Activated T-helper 2 cell treated with anti-CD3 and anti-CD28 coated beads, Interferon-gamma antibody, Interleukin-2, Interleukin-4, amounts not matched to agents 10 μg/mL and 5 μg/mL and 100 μg/mL, durations not matched to agents 14 hours and 24 hours and 36 hours (primary cell): ENCODE measurements at regions not wholly inside any gene's neighbourhood (a gene's known extent, or its start where the extent isn't known, plus 50 kb on each side); places are given as distances from the start of the nearest gene placed in this dataset.

Experiments used
- DNase-seq: peaks from one replicate; pipeline ENCODE4 v3.0.0; 2021; ENCODE audit warnings: low spot score
- H3K27ac Mint-ChIP-seq: one replicate; pipeline ENCODE4 v1.8.0; 2021; ENCODE audit warnings: mixed read lengths
- H3K27me3 Mint-ChIP-seq: one replicate; pipeline ENCODE4 v1.8.0; 2021; ENCODE audit warnings: low read depth, mixed read lengths
- H3K36me3 Mint-ChIP-seq: one replicate; pipeline ENCODE4 v1.8.0; 2021; ENCODE audit warnings: low read depth, mixed read lengths
- H3K4me1 Mint-ChIP-seq: one replicate; pipeline ENCODE4 v1.8.0; 2021; ENCODE audit warnings: low read depth, mixed read lengths
- H3K4me3 Mint-ChIP-seq: one replicate; pipeline ENCODE4 v1.8.0; 2021; ENCODE audit warnings: low read depth, mild to moderate bottlenecking, moderate library complexity, mixed read lengths
- H3K9me3 Mint-ChIP-seq: one replicate; pipeline ENCODE4 v1.8.0; 2021; ENCODE audit warnings: mixed read lengths
- intact Hi-C: fragments of 100-400 bp; cut with micrococcal nuclease; formaldehyde crosslinking; loops from one replicate; pipeline ENCODE4 v1.15.1; 2023

GRCh38 chr5:106324356-106324755 lies 1346.4 kb downstream of the EFNA5 start:
- Mint-ChIP-seq H3K27me3 (no peaks in the 10 kb centered on the region), H3K27ac (no peak overlapping the region), H3K4me1 (no peaks in the 10 kb centered on the region), H3K4me3 (no peak overlapping the region), H3K9me3 (peaks cover 11% of the 10 kb centered on the region), H3K36me3 (no peaks in the 10 kb centered on the region)
- intact Hi-C loops = no loop called here
- DNase-seq = no peak

- H3K36me3 Mint-ChIP-seq = no peaks in the 10 kb centered on the region
- no peaks in the 10 kb centered on the region for H3K27me3 Mint-ChIP-seq
- no peak overlapping the region for H3K27ac Mint-ChIP-seq
- no peak for DNase-seq
- H3K4me3 Mint-ChIP-seq = no peak overlapping the region
- H3K4me1 Mint-ChIP-seq = no peaks in the 10 kb centered on the region
- intact Hi-C loops = no loop called here
- H3K9me3 Mint-ChIP-seq = peaks cover 12% of the 10 kb centered on the region
Observed at GRCh38 chr5:106321242-106321641, 1349.5 kb downstream of the EFNA5 start.

GRCh38 chr5:106314221-106314824 lies 1356.4 kb downstream of the EFNA5 start:
- Mint-ChIP-seq H3K36me3 (no peaks in the 10 kb centered on the region), H3K9me3 (peaks cover 15% of the 10 kb centered on the region), H3K4me3 (no peak overlapping the region), H3K27me3 (no peaks in the 10 kb centered on the region), H3K27ac (no peak overlapping the region), H3K4me1 (no peaks in the 10 kb centered on the region)
- DNase-seq = no peak
- intact Hi-C loops = no loop called here

GRCh38 chr5:106312360-106312759 lies 1358.4 kb downstream of the EFNA5 start:
- Mint-ChIP-seq H3K4me1 (no peaks in the 10 kb centered on the region), H3K9me3 (peaks cover 9% of the 10 kb centered on the region)
- intact Hi-C loops = no loop called here

DNA sequence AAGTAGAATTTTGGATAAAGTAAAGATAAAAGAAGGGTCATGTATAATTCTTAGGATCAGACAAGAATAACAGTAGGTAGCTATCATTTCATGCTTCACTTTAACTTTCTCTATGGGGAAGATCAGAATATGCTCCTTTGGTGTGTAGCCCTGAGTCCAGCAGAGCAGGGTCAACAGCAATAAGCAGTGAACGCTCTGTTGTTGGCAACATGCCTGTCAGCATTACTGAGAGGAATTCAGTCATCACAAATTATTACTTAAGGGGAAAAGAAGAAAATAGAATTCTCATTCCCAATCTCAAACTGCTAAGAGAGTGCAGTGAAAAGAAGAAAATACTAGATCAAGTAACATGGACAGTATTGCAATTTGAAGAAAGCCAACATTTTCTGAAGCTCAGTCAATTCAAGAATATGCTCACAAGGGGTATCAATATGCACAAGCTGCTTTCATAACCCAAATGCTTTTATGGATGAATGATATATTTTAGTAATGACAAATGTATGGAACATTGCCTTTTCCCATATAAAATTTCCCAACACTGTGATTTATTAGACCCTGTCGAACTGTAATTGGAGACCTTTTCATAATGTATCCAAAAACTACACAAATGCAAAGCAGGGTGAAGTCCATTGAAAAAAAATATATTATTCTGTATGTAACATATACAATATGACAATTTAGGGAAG lies 1359.4 kb downstream of the EFNA5 start:
- DNase-seq = no peak
- H3K4me3 Mint-ChIP-seq = no peak overlapping the region
- no peak overlapping the region for H3K27ac Mint-ChIP-seq
- no peaks in the 10 kb centered on the region for H3K36me3 Mint-ChIP-seq
- intact Hi-C loops = no loop called here
- no peaks in the 10 kb centered on the region for H3K4me1 Mint-ChIP-seq
- H3K27me3 Mint-ChIP-seq = no peaks in the 10 kb centered on the region
- H3K9me3 Mint-ChIP-seq = peaks cover 6% of the 10 kb centered on the region

More at GRCh38 chr5:106312360-106312759, 1358.4 kb downstream of the EFNA5 start:
- Mint-ChIP-seq H3K27ac (no peak overlapping the region), H3K4me3 (no peak overlapping the region), H3K27me3 (no peaks in the 10 kb centered on the region), H3K36me3 (no peaks in the 10 kb centered on the region)
- no peak for DNase-seq

GRCh38 chr5:106307265-106307664 lies 1363.5 kb downstream of the EFNA5 start:
- Mint-ChIP-seq H3K4me3 (no peak overlapping the region), H3K27me3 (no peaks in the 10 kb centered on the region), H3K36me3 (no peaks in the 10 kb centered on the region), H3K27ac (no peak overlapping the region), H3K4me1 (no peaks in the 10 kb centered on the region), H3K9me3 (peaks cover 6% of the 10 kb centered on the region)
- intact Hi-C loops = no loop called here
- DNase-seq = no peak

DNA sequence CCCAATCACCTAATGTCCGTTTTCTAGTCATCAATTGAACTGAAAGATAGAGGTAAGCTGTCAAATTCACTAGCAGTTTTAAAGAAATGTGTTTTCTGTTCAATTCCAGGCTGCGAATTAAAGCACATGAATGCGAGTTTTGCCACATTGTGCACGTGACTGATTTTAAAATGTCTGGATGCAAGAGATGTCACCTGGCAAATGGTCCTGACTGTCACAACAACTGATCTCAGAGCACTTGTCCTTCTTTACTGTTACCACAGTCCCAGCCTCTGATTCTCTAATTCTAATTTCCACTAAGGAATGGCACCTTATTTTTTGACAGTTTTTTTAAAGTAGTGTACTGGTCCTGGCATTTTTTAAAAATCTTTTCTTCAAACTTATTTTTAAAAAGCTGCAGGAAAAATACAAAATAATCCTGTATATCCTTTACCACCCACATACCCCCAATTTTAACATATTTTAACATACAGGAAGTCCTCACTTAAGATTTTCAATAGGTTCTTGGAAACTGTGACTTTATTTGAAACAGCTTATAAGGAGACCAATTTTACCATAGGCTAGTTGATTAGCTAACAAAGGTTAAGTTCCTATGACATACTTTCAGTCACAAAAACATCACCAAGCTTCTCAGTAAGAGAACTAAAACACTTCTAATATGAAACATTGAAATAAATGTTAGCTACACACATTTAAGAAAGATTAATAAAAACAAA lies 1364.3 kb downstream of the EFNA5 start:
- Mint-ChIP-seq H3K36me3 (no peaks in the 10 kb centered on the region), H3K4me3 (no peak overlapping the region), H3K27ac (no peak overlapping the region), H3K4me1 (no peaks in the 10 kb centered on the region), H3K27me3 (no peaks in the 10 kb centered on the region), H3K9me3 (peaks cover 6% of the 10 kb centered on the region)
- no peak for DNase-seq
- intact Hi-C loops = no loop called here

DNA sequence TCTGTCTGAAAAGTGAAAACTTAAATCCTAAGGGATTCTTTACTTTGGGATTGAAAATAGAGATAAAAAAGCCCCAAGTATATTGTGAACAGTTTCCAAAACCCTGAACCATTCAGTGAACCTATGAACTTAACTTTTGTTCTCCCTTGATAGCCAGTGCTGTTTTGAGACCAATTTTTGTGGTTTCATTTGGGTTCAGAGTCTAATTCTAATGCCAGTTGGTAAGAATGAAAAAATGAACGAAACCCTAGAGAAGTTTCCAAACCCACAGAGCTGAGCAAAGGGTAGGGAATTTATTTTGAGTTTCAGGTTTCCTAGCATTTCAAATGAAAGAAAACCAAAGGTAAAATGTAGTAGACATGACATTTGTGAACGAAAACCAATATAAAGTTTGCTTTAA lies 1366.8 kb downstream of the EFNA5 start:
- no peaks in the 10 kb centered on the region for H3K4me1 Mint-ChIP-seq
- no peak for DNase-seq
- no peak overlapping the region for H3K4me3 Mint-ChIP-seq
- intact Hi-C loops = no loop called here
- no peaks in the 10 kb centered on the region for H3K9me3 Mint-ChIP-seq
- no peaks in the 10 kb centered on the region for H3K36me3 Mint-ChIP-seq
- H3K27me3 Mint-ChIP-seq = no peaks in the 10 kb centered on the region
- no peak overlapping the region for H3K27ac Mint-ChIP-seq

DNA sequence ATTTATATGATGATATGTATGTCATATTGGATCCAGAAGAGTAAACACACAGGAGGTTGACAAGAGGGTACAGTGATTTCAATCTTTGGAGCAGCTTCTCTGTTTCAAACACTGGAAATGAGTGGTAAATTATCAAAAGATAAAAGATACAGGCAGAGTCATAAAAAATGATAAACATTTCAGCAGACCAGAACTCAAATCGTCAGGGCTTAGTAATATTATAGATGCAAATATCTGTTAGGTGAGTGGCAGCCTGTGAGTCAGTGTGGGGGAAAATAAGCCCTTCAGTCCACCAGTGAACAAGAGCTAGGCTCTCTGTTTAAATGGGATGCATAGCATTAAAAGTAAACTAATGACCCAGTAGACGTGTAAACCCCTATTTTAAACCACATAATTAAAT lies 1378.1 kb downstream of the EFNA5 start:
- no peaks in the 10 kb centered on the region for H3K36me3 Mint-ChIP-seq
- H3K9me3 Mint-ChIP-seq = no peaks in the 10 kb centered on the region
- no peaks in the 10 kb centered on the region for H3K4me1 Mint-ChIP-seq
- H3K4me3 Mint-ChIP-seq = no peak overlapping the region
- DNase-seq = no peak
- no peak overlapping the region for H3K27ac Mint-ChIP-seq
- intact Hi-C loops = no loop called here
- H3K27me3 Mint-ChIP-seq = no peaks in the 10 kb centered on the region

DNA sequence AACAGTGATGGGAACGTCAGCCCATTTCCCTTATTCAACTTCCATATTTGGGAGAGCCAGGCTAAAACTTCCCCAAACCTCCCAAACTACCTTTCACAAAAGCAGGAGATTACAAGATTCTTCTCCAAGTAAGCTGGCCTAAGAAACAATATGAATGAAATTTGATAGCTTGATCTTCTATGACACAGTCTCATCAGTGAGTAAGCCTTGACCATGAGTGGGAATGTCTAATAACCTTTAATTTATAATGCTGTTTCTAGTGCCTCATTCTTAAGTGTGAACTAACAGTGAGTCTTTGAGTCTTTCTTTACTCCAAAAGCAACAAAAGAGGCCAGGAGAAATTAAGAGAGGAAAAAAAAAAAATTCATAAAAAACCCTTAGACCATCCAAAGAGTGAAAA lies 1379.9 kb downstream of the EFNA5 start:
- no peak overlapping the region for H3K4me3 Mint-ChIP-seq
- H3K27ac Mint-ChIP-seq = no peak overlapping the region
- no peaks in the 10 kb centered on the region for H3K9me3 Mint-ChIP-seq
- no peak for DNase-seq
- H3K4me1 Mint-ChIP-seq = no peaks in the 10 kb centered on the region
- intact Hi-C loops = no loop called here
- H3K27me3 Mint-ChIP-seq = no peaks in the 10 kb centered on the region
- H3K36me3 Mint-ChIP-seq = no peaks in the 10 kb centered on the region

GRCh38 chr5:106288979-106289378 lies 1381.8 kb downstream of the EFNA5 start:
- no peaks in the 10 kb centered on the region for H3K36me3 Mint-ChIP-seq
- no peaks in the 10 kb centered on the region for H3K27me3 Mint-ChIP-seq
- H3K4me1 Mint-ChIP-seq = no peaks in the 10 kb centered on the region
- intact Hi-C loops = no loop called here
- no peak overlapping the region for H3K27ac Mint-ChIP-seq
- DNase-seq = no peak
- no peaks in the 10 kb centered on the region for H3K9me3 Mint-ChIP-seq
- no peak overlapping the region for H3K4me3 Mint-ChIP-seq

GRCh38 chr5:106277540-106278096 lies 1393.1 kb downstream of the EFNA5 start:
- no peaks in the 10 kb centered on the region for H3K36me3 Mint-ChIP-seq
- DNase-seq = no peak
- H3K27ac Mint-ChIP-seq = no peak overlapping the region
- H3K27me3 Mint-ChIP-seq = no peaks in the 10 kb centered on the region
- peaks cover 1% of the 10 kb centered on the region for H3K9me3 Mint-ChIP-seq
- H3K4me1 Mint-ChIP-seq = no peaks in the 10 kb centered on the region
- no peak overlapping the region for H3K4me3 Mint-ChIP-seq
- intact Hi-C loops = no loop called here

DNA sequence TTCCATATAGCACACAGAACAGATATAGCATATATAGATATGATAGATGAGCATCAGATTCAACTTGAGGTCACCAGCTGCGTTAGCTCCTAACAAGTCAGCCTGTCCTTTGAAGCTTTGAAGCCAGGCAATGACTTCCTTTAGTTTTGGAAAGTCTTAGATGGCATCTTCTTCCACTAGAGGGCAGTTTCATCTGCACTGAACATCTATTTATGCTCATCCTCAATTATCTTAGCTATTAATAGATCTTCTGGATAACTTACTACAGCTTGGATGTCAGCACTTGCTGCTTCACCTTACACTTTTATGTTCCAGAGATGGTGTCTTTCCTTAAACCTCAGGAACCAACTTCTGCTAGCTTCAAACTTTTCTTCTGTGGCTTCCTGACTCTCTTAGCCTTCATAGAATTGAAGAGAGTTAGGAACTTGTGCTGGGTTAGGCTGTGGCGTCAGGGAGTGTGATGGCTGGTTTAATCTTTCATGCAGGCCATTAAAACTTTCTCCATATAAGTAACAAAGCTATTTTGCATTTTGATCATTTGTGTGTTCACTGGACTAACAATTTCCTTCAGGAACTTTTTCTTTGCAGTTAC lies 1401.4 kb downstream of the EFNA5 start:
- Mint-ChIP-seq H3K4me3 (no peak overlapping the region), H3K4me1 (no peaks in the 10 kb centered on the region), H3K9me3 (peaks cover 8% of the 10 kb centered on the region), H3K36me3 (no peaks in the 10 kb centered on the region), H3K27ac (no peak overlapping the region), H3K27me3 (no peaks in the 10 kb centered on the region)
- DNase-seq = no peak
- intact Hi-C loops = no loop called here
